ENCODE measurements at regions not wholly inside any gene's neighbourhood (a gene's known extent, or its start where the extent isn't known, plus 50 kb on each side); places are given as distances from the start of the nearest gene placed in this dataset.
"Not testable (repeated sequence)": the region's sequence is repeated elsewhere in the genome, so short reads cannot be mapped to it uniquely, and the experiment has no call there.

DNA sequence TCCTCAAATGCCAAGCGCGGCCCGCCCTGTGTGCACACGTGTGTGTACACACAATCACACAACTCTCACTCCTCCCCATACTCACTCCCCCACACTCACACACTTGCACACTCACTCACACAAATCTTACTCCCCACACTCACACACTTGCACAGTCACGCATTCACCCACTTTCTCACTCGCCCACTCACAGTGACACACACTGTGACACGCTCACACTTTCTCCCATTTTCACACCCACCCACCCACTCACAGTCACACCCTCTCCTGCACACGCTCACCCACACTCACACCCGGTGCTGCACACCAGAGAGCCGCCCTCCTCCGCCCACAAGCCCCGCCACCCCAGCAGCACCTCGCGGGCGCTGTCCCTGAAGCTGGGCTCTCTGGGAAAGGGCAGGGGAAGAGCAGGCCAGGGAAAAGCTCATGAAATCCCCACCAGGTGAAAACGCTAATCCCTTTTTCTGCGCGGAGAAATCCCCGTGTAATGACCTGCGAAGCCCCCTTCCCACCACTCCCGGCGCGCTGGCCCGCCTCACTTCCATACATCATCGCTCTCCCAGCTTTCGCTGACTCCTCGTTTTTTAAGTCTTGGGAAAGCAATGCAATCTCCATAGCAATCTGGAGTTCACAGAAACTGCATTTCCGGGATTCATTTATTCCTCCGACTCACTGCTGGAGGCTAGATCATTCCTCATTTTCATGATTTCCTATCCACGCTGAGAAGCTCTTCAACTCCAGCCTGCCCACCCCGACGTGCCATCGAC, 211.6 kb upstream of the LRRC61 start:
- not testable (repeated sequence) for H3K9ac ChIP-seq (ENCODE audit: low read depth, low read length); H3K4me3 ChIP-seq (ENCODE audit: low read depth, low read length); H3K36me3 ChIP-seq (ENCODE audit: control insufficient read depth, insufficient read depth, low read length); H3K9me3 ChIP-seq (ENCODE audit: control insufficient read depth, insufficient read depth, low read length); H3K27ac ChIP-seq (ENCODE audit: low read depth, low read length); H3K4me1 ChIP-seq (ENCODE audit: control insufficient read depth, insufficient read depth, low read length); H3K27me3 ChIP-seq (ENCODE audit: control insufficient read depth, insufficient read depth, low read length)

GRCh38 chr7:150113301-150113700, 209.9 kb upstream of the LRRC61 start:
- H3K4me3 ChIP-seq (ENCODE audit: low read depth, low read length); H3K36me3 ChIP-seq (ENCODE audit: control insufficient read depth, insufficient read depth, low read length); H3K27ac ChIP-seq (ENCODE audit: low read depth, low read length): not testable (repeated sequence)

DNA sequence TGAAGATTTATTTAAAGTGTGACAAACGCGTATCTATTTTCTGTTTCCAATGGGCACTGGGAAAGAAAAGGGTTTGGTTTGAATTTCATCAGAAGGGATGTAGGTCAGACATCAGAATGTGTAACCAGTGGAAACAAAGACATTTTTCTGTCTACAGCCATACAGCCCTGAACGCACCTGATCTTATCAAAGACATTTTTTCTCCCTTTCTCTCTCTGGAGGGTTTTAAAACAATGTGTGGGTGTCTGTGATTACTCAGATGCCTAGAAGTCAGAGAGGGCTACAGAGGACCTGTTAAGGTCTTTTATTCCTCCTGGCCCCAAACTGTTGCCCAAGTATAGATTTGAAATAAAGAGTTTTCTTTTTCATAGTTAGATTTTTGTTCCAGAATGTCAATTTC, 208.6 kb upstream of the LRRC61 start:
- not testable (repeated sequence) for H3K4me1 ChIP-seq (ENCODE audit: control insufficient read depth, insufficient read depth, low read length); H3K9me3 ChIP-seq (ENCODE audit: control insufficient read depth, insufficient read depth, low read length); H3K27ac ChIP-seq (ENCODE audit: low read depth, low read length); H3K36me3 ChIP-seq (ENCODE audit: control insufficient read depth, insufficient read depth, low read length); H3K27me3 ChIP-seq (ENCODE audit: control insufficient read depth, insufficient read depth, low read length); H3K4me3 ChIP-seq (ENCODE audit: low read depth, low read length); H3K9ac ChIP-seq (ENCODE audit: low read depth, low read length)

More at GRCh38 chr7:150113301-150113700, 209.9 kb upstream of the LRRC61 start:
- H3K27me3 ChIP-seq (ENCODE audit: control insufficient read depth, insufficient read depth, low read length); H3K4me1 ChIP-seq (ENCODE audit: control insufficient read depth, insufficient read depth, low read length); H3K9ac ChIP-seq (ENCODE audit: low read depth, low read length); H3K9me3 ChIP-seq (ENCODE audit: control insufficient read depth, insufficient read depth, low read length): not testable (repeated sequence)

GRCh38 chr7:150119966-150120365, 203.2 kb upstream of the LRRC61 start:
- H3K4me1 ChIP-seq (ENCODE audit: control insufficient read depth, insufficient read depth, low read length); H3K9me3 ChIP-seq (ENCODE audit: control insufficient read depth, insufficient read depth, low read length); H3K4me3 ChIP-seq (ENCODE audit: low read depth, low read length); H3K36me3 ChIP-seq (ENCODE audit: control insufficient read depth, insufficient read depth, low read length); H3K27ac ChIP-seq (ENCODE audit: low read depth, low read length); H3K27me3 ChIP-seq (ENCODE audit: control insufficient read depth, insufficient read depth, low read length); H3K9ac ChIP-seq (ENCODE audit: low read depth, low read length): not testable (repeated sequence)

DNA sequence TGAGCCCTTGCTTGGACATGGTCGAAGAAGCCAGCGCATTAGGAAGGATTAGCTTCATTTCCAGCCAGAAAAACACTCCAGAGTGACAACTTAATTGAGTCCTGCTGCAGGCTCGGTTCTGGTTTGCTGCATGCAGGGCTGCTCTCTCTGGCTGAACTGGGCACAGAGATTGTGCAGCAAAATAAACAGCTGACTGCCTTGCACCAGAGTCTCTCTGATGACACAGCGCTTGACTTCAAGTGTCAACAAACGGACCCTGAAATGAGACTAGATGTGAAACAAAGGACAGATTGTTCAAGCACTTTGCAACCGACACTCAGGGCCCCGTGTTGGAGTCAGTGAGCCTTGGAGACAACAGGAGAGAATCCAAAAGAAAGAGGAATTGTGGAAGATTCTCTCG, 197.3 kb upstream of the LRRC61 start:
- not testable (repeated sequence) for H3K27me3 ChIP-seq (ENCODE audit: control insufficient read depth, insufficient read depth, low read length); H3K4me1 ChIP-seq (ENCODE audit: control insufficient read depth, insufficient read depth, low read length); H3K27ac ChIP-seq (ENCODE audit: low read depth, low read length); H3K9me3 ChIP-seq (ENCODE audit: control insufficient read depth, insufficient read depth, low read length); H3K4me3 ChIP-seq (ENCODE audit: low read depth, low read length); H3K9ac ChIP-seq (ENCODE audit: low read depth, low read length); H3K36me3 ChIP-seq (ENCODE audit: control insufficient read depth, insufficient read depth, low read length)

DNA sequence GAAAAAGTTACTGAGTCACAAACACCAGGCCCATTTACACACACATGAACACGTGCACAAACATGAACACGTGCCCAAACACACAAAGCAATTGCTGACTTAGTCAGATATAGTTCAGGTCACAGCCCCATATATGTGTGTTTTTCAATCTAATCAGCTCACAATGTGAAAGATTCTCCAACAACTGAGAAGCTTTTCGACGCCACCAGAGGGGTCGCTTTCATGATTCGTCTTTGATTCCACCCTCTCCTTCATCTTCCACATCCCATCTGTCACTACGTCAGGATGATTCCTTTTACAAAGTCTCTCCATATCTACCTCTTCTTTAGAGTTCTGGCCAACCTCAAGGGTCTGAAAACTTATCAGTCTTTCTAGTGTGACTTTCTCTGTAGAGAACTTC, 188.7 kb upstream of the LRRC61 start:
- H3K4me3 ChIP-seq (ENCODE audit: low read depth, low read length); H3K27ac ChIP-seq (ENCODE audit: low read depth, low read length); H3K4me1 ChIP-seq (ENCODE audit: control insufficient read depth, insufficient read depth, low read length); H3K9me3 ChIP-seq (ENCODE audit: control insufficient read depth, insufficient read depth, low read length); H3K27me3 ChIP-seq (ENCODE audit: control insufficient read depth, insufficient read depth, low read length); H3K36me3 ChIP-seq (ENCODE audit: control insufficient read depth, insufficient read depth, low read length); H3K9ac ChIP-seq (ENCODE audit: low read depth, low read length): not testable (repeated sequence)

GRCh38 chr7:150135620-150136190, 187.4 kb upstream of the LRRC61 start:
- not testable (repeated sequence) for H3K9ac ChIP-seq (ENCODE audit: low read depth, low read length); H3K27ac ChIP-seq (ENCODE audit: low read depth, low read length); H3K4me1 ChIP-seq (ENCODE audit: control insufficient read depth, insufficient read depth, low read length); H3K9me3 ChIP-seq (ENCODE audit: control insufficient read depth, insufficient read depth, low read length); H3K36me3 ChIP-seq (ENCODE audit: control insufficient read depth, insufficient read depth, low read length); H3K4me3 ChIP-seq (ENCODE audit: low read depth, low read length); H3K27me3 ChIP-seq (ENCODE audit: control insufficient read depth, insufficient read depth, low read length)

DNA sequence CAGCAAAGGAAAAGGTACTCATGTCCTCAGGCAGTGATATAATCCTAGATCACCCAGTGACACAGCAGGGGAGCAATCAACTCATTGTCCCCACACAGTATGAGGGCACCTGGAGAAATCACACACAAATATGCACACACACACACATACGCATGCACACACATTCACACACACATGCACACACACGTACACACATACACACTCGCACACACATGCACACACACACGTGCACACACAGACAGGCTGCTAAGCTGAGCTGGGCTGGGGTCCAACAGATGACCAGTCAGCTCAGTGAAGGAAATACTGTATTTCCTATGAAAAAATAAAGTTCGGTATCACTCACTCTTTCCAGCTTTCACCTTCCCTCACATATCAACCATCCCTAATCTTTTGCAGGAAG, 183.3 kb upstream of the LRRC61 start:
- not testable (repeated sequence) for H3K9me3 ChIP-seq (ENCODE audit: control insufficient read depth, insufficient read depth, low read length); H3K36me3 ChIP-seq (ENCODE audit: control insufficient read depth, insufficient read depth, low read length); H3K4me3 ChIP-seq (ENCODE audit: low read depth, low read length); H3K4me1 ChIP-seq (ENCODE audit: control insufficient read depth, insufficient read depth, low read length); H3K9ac ChIP-seq (ENCODE audit: low read depth, low read length); H3K27me3 ChIP-seq (ENCODE audit: control insufficient read depth, insufficient read depth, low read length); H3K27ac ChIP-seq (ENCODE audit: low read depth, low read length)

- not testable (repeated sequence) for H3K4me1 ChIP-seq (ENCODE audit: control insufficient read depth, insufficient read depth, low read length); H3K36me3 ChIP-seq (ENCODE audit: control insufficient read depth, insufficient read depth, low read length); H3K4me3 ChIP-seq (ENCODE audit: low read depth, low read length); H3K9ac ChIP-seq (ENCODE audit: low read depth, low read length); H3K27ac ChIP-seq (ENCODE audit: low read depth, low read length); H3K9me3 ChIP-seq (ENCODE audit: control insufficient read depth, insufficient read depth, low read length); H3K27me3 ChIP-seq (ENCODE audit: control insufficient read depth, insufficient read depth, low read length)
Observed at GRCh38 chr7:150141525-150142345, 181.4 kb upstream of the LRRC61 start.

DNA sequence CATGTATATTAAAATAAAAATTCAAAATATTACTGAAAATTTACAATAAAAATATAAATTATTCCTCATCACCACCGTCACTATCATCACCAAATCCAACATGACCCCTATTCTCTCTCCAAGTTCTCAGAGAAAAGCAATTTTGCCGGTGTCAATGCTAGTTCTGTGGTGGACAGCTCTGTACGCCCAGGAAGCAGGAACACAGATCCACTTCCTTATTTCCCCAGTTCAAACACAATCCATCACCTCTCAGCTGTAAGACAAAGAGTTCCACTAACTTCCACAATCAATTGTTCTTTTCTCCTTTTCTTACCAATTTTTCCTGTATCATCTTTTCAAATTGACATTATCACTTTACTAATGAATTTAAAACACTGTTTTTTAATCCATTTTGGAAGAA, 177.0 kb upstream of the LRRC61 start:
- H3K27me3 ChIP-seq (ENCODE audit: control insufficient read depth, insufficient read depth, low read length); H3K9ac ChIP-seq (ENCODE audit: low read depth, low read length); H3K4me1 ChIP-seq (ENCODE audit: control insufficient read depth, insufficient read depth, low read length); H3K36me3 ChIP-seq (ENCODE audit: control insufficient read depth, insufficient read depth, low read length); H3K27ac ChIP-seq (ENCODE audit: low read depth, low read length); H3K4me3 ChIP-seq (ENCODE audit: low read depth, low read length); H3K9me3 ChIP-seq (ENCODE audit: control insufficient read depth, insufficient read depth, low read length): not testable (repeated sequence)

DNA sequence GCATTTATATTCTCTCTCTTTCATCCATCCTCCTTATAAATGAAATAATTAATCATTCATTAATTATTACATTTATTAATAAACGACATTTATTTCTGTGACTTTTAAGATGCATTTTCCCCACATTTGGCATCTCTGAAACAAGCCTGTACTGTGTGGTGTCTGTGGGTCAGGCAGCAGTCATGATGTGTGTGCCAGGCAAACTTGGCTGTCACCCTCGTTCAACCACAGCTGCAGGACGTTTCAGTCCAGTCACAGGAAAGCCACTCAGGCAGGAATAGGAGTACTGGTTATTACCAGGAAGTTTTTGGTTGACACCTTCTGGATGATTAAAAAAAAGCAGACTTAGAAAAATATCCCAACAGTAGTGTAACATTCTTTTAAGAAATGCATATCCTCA, 175.6 kb upstream of the LRRC61 start:
- H3K4me1 ChIP-seq (ENCODE audit: control insufficient read depth, insufficient read depth, low read length); H3K9ac ChIP-seq (ENCODE audit: low read depth, low read length); H3K27me3 ChIP-seq (ENCODE audit: control insufficient read depth, insufficient read depth, low read length); H3K36me3 ChIP-seq (ENCODE audit: control insufficient read depth, insufficient read depth, low read length); H3K4me3 ChIP-seq (ENCODE audit: low read depth, low read length); H3K27ac ChIP-seq (ENCODE audit: low read depth, low read length); H3K9me3 ChIP-seq (ENCODE audit: control insufficient read depth, insufficient read depth, low read length): not testable (repeated sequence)

All from HUES48 (cell line).